Astrocyte of the cerebellum (primary cell): ENCODE measurements at regions not wholly inside any gene's neighbourhood (a gene's known extent, or its start where the extent isn't known, plus 50 kb on each side); places are given as distances from the start of the nearest gene placed in this dataset.
"Not testable (repeated sequence)": the region's sequence is repeated elsewhere in the genome, so short reads cannot be mapped to it uniquely, and the experiment has no call there.

Source experiments
- DNase-seq: peaks from one replicate; pipeline ENCODE4 v3.0.0-alpha.2; 2011; ENCODE audit warnings: low read depth
- H3K4me3 ChIP-seq: 2 replicates; pipeline ENCODE4 v1.5.1; 2011; ENCODE audit warnings: mild to moderate bottlenecking, low read depth, low read length, moderate library complexity
- CTCF ChIP-seq: IDR thresholded peaks from 2 replicates; pipeline ENCODE4 v1.5.1; 2012; ENCODE audit warnings: low read length, low read depth, moderate library complexity, mild to moderate bottlenecking; ENCODE audit errors: missing control alignments
- in situ Hi-C: cut with HindIII; loops from 2 replicates; pipeline ENCODE4 v1.10.0; 2017; ENCODE audit warnings: low sequenced_read_pairs

- no peak for TF ChIP-seq CTCF
- in situ Hi-C loops: no loop called here
- no peak overlapping the region for H3K4me3 ChIP-seq
- no peak for DNase-seq
Observed at GRCh38 chr13:42495751-42496150, 78.2 kb upstream of the TNFSF11 start.

- in situ Hi-C loops, DNase-seq, H3K4me3 ChIP-seq: not testable (repeated sequence)
Observed at GRCh38 chr13:42496926-42497554, 76.9 kb upstream of the TNFSF11 start.

GRCh38 chr13:42497798-42498197 is 76.2 kb upstream of the TNFSF11 start:
- in situ Hi-C loops: no loop called here
- TF ChIP-seq CTCF: no peak
- peak; percentile 32 for DNase-seq
- H3K4me3 ChIP-seq: no peak overlapping the region

- no peak for TF ChIP-seq CTCF
- H3K4me3 ChIP-seq: no peak overlapping the region
- no peak for DNase-seq
- in situ Hi-C loops: no loop called here
Observed at GRCh38 chr13:42498521-42498920, 75.4 kb upstream of the TNFSF11 start.
